HG03575 (cell line): ENCODE measurements at regions not wholly inside any gene's neighbourhood (a gene's known extent, or its start where the extent isn't known, plus 50 kb on each side); places are given as distances from the start of the nearest gene placed in this dataset.

Source experiments
- ATAC-seq: cut with Tn5 transposase; IDR thresholded peaks from one replicate; pipeline ENCODE4 v1.9.1; 2021; ENCODE audit not compliant: unreplicated experiment, insufficient number of reproducible peaks, low FRiP score; ENCODE audit errors: extremely low read depth

DNA sequence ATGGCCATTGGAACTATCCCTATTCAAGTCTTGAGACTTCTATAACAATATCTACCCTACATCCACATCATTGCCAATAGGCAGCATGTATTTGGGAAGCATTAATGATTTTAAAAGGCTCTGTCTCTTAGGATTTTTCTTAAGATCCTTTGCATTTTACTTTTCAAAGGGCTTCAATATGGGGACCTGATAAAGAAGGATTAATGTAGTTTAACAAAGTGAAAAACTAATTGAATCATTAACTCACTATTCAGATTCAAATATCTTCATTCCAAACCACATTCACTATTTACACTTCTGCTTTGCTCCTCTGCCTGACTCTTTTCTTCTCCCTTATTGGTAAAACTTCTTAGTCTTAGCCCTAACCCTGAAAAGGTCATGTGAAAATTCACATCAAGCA lies 333.0 kb downstream of the EPHA7 start:
- no peak for ATAC-seq

DNA sequence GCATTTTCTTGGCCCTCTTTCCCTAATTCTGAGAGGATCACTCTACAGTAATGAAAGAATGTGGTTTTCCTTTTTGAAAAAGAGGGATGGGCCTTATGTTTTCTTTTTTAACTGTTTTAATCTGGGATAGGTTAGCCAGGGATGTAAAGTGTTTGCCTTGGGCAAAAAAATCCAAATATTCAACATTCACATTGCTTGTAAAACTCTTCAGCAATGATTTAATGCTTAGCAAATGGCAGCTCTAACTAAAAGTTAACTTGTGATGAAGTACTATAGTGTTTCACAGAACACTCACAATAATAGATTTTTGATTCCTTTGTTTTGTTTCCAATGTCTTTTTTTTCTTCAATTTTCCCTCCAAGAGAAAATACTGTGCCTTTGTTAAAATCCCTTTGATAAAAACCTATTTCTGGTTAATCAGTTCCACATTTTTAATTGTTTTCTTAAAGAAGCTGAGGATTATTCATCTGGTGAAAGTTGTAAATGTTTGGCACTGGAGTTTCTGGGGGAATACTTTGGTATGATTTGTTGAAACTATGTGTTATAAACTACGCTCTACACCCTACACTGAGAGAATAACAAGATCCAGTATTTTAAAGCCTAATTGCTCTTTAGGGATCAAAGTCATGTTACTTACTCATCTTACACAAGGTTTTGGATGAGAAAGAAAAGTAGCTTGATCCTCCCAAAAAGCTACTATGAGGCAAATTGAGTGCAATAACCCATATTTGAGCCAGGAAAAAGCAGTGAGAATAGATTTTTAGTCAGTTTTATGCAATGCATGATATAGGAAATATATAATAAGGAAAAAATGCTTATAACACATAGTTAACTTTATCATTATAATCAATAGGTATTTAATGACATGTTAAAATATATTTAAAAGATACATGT lies 335.8 kb downstream of the EPHA7 start:
- no peak for ATAC-seq

DNA sequence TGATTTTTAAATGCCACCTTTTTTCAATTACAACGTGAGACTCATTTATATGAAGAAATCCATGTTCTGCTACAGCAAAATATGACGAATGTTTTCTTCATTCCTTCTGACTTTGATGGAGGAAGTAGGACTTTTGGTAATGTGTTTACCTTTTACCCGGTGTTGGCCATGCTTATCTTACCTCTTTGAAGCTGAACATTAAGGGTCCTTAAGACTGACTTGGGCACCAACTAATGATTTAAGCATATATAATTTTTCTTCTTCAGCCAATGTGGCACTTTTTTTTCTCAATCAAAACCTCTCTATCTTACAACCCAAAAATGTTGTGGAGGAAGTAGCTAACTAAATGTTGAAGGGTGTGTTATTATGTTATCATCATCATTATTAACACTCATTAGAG lies 337.5 kb downstream of the EPHA7 start:
- ATAC-seq: no peak

DNA sequence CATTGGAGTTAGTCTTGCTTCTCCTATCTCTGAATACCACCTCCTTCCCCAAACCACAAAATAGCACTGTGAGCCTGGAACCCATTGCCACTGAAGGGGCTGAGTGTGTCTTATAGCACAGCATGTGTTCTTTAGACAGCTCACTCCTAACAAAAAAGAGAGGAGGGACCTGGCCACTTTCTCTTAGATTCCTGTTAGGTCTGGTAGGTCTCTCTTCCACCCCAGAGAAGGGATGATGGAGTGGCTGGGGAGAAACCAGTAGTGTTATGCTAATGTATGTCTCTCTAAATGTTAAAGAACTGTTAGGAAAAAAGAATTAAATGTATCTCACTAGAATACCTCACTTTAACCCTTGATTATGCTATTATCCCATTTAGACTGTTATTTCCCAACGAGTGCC lies 340.3 kb downstream of the EPHA7 start:
- no peak for ATAC-seq

DNA sequence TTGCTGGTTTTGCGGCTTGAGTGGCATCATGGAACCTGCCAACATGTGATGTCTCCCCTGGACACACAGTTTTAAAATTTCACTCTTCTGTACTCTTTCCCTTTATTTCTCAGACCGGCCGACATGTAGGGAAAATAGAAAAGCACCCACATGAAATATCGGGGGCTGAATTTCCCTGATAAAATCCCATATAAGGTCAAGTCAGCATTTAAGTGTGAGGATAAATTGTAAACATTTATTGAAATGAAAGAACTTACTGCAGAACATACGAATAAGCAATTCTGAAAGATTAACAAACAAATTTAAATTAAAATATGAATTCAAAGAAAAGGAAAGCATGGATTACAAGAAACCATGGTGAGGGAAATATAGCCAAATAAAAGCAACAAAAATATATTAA lies 345.5 kb downstream of the EPHA7 start:
- ATAC-seq: no peak

DNA sequence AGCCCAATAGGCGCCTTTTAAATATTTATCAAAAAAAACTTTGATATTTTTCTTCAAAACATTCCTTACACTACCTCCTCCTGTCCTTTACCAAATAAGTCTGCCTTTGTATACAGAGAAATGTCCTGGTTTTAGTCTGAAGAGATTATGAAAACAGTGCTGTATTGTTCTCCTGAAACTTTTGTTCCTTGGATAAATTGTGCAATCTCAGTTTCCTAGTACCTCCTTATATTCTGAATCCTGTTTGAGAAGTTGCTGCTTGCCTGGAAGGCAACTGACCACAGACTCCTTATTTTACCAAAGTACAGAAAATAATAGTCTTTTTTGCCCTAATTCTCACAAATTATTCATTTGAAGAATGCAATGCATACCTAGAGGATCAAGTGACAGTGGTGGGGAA lies 349.5 kb downstream of the EPHA7 start:
- no peak for ATAC-seq

DNA sequence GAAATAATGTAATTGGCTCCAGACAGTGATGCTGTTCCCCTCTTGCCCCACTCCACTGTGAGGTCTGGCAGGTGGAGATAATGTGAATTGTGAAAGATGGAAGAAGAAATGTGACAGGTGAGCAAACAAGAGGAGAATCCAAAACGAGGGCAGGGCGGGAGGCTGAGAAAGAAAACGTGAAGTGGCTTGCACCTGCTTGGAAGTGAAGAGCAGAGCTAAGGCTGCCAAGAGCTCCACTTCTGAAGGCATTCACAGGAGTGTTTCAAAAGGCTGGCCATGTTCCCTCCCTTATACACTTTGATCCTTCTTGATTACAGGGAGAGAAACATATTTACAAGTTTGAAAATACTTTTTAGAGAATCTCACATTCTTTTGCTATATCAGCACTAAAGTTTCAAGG lies 359.4 kb downstream of the EPHA7 start:
- no peak for ATAC-seq

DNA sequence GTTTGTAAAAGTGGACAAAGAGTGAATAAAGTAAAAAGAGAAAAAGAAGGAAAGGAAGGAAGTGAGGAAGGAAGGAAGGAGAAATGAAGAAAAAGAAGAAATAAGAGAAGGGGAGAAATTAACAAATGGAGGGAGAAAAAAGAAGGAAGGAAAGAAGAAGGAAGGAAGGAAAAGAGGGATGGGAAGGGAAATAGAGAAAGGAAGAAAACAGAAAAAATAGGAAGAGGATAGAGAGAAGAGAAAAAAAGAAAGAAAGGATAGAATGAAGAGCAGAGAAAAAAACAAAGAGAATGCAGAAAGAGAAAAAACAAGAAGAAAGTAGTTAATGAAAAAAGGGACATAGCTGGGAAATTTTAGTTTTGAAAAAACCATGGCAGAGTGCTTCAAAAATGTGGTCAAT lies 361.8 kb downstream of the EPHA7 start:
- no peak for ATAC-seq

DNA sequence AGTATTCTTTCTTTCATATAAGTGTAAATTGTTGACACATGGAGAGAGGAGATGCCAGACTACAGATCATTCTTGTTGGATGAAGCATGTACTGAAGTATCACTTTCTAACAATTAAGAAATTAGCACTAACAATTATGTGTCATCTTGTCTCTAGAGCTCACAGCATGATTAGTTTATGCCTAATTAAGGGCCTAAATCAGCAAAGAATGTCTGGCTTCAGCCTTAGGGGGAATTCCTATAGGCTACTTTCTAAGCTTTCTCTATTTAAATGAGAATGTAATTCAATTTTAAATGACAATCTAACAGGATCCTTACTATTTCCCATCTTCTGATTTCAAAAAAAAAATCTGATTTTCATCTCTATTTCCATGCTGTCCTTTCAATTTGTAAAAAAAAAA lies 371.0 kb downstream of the EPHA7 start:
- ATAC-seq: no peak

DNA sequence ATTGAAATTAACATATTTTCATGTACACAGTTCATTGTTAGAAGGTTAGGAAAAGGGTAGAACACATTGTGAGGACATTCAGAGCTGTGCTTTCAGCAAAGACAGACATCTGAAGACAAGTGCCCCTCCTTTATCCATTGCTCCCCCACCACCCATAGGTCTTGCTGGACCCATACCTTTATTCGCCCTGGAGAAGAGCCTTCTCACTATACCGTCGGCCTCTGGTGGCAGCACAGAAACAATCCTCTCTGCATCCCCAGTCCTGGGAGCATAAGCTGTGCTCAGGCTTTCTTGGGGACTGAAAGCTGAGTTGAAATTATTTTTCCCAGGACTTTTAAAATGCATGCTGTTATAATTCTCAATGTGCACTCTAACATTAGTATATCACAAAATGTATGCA lies 372.3 kb downstream of the EPHA7 start:
- ATAC-seq: no peak

DNA sequence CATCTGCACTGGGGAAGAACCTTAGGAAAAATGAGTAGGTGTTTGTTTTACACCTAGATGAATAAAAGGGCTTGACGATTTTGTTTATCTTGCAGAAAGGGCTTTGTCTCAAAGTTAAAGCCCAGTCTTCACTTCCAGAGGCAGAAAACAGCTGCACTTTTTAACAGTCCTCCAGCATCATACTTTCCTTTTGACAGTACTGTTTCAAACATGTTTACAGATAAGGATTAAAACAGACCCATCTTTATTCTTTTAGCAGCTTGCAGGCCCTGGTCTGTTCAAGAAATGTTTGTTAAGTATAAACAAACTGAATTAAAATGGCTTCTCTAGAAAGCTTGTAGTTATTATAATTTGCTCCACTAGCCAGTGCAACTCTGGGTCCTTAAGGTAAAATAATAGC lies 374.2 kb downstream of the EPHA7 start:
- no peak for ATAC-seq

DNA sequence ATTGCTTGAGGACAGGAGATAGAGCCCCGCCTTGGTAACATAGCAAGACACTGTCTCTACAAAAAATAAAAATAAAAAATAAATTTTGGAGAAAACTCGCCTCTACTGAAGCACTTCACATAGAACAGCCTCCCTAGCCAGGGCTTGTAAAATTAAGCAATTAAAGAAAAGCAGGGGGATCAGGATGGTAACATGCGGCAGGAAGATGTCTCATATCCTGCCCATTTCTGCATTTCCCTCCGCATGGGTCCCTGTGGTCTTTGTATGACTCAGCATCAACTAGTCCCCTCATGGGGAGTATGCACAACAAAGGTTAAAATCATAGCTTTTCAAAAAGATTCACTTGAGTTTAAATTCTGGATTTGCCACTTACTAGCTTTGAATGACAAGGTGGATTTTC lies 379.0 kb downstream of the EPHA7 start:
- no peak for ATAC-seq

DNA sequence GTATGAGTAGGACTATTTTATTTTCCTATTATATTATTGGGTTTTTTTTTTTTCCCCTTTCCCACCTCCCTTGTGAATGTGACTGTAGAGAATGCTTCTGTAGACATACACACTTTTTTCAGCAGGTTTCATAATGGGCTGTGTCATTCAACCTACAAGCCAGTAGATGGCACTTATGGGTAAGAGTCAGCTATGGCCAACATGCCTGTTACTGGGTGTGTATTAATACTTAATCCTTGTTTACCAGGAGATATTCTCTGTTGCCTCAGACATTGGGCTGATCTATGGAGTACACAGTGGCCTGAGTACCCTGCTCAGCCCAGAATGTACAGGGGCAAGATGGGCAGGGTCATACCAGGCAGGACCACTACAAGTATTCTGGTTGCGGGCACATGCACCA lies 382.5 kb downstream of the EPHA7 start:
- ATAC-seq: no peak

DNA sequence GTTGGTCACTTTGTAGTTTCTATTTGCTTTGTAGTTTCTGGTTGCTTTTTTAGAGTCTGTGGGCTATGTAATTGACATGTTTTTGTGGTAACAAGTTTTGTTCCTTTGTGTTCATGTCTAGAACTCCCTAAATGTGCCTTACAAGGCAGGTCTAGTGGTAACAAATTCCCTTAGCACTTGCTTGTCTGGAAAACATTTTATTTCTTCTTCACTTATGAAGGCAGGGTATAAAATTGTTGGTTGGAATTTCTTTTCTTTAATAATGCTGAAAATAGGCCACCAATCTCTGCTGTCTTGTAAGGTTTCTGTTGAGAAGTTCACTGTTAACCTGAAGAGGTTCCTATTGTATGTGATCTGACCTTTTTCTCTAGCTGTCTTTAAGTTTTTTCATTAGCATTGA lies 383.6 kb downstream of the EPHA7 start:
- no peak for ATAC-seq

DNA sequence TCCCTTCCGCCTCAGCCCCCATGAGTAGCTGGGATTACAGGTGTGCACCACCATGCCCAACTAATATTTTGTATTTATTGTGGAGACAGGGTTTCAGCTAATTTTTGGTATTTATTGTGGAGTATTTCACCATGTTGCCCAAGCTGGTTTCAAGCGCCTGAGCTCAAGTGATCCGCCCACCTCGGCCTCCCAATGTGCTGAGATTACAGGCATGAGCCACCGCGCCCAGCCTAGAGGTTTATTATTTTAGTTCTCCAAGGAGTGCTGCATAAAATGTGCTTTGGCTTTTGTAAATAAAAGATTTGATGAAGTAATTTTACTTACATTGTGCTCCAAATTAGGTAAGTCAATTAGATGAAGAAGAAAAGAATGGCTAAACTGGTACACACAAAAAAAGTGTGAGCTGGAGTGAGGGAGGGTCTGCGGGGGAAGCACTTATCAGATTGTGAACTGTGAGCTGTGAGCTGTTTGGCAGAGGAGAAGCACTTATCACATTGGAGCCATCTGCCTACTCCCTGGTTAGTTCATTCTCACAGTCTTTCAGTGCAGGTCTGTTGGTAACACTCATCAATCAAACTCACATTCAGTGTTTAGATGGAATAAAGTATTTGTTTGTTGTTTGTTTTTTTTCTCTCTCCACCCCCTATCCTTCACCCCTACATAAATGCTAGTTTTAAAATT lies 398.0 kb downstream of the EPHA7 start:
- no peak for ATAC-seq

DNA sequence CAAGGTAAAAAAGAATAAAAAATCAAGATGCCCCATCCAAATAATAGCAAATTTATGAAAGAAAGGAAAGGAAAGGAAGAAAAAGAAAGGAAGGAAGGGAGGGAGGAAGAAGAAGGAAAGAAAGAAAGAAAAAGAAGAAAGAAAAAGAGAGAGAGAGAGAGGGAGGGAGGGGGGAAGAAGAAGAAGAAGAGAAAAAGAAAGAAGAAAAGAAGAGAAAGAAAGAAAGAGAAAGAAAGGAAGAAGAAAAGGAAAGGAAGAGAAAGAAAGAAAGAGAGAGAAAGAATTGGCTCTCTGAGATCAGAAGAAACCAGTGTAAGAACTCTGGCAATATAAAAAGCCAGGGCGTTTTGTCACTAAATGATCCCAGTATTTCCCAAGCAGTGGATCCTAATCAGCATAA lies 401.7 kb downstream of the EPHA7 start:
- no peak for ATAC-seq

DNA sequence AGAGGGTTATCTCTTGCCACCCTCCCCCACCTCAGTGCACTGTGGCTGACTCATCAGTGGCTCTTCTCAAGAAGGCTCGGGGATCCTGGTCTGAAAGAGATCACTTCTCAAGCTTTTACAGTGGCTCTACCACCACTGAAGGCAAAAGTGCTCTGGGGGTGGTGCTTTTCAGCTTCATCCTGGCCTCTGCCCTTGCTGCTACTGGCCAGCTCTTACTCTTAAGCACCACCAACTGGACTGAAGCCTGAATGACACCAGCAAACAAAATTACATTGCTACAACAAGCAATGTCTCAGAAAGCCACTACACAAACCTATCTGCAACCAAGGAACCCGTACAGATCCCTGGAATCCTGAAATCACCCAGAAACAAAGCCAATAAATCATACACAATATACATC lies 402.1 kb downstream of the EPHA7 start:
- ATAC-seq: no peak

DNA sequence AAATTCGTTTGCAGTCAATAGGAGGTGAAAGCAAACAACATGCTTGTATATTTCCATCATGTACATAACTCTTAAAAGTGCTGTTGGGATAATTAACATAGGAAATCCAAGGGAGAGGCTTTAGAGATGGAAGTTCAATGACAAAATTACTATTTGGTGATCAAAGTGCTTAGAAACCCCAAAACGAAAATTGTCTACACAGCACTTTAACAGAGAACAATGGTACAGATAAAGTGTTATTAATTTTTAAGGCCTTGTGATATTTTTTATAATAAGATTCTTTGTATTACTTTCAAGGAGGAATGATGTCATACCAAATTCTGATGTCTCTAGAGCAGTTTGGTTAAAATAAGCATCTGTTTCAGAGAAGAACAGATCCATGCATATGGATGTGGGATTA lies 406.3 kb downstream of the EPHA7 start:
- no peak for ATAC-seq

DNA sequence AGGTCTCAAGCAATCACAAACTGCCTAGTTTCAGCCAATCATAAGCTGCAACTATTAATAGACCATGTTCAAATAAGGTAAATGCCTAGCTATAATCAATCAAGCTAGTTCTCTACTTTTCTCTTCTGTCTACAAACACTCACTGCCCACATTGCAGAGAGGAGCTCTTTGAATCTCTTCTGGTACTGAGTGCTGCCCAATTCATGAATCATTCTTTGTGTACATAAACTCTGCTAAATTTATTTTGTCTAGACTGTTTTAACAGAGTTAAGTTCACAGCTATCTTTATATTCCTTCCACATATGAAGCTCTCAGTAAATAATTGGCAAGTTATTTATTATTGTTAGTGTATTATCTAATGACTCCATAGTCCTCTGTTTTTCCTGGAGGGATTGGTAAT lies 411.0 kb downstream of the EPHA7 start:
- ATAC-seq: no peak

DNA sequence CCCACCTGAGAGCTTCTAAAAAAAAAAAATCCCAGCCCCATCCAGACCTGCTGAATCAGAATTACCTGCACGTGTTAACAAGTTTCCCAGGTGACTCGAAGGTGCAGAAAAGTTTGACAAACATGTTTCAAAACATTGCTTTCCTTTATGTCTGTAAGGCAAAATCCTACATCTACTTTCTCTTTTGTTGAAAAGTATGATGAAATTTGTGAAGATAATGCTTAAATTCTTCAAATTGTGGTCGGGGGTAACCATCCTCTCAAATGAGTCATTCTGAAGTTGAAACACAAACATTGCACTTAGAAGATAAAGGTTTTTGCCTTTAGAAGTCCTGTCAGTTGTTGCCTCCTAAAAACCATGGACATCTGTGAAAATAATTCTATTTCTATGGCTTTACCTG lies 429.7 kb downstream of the EPHA7 start:
- ATAC-seq: no peak

DNA sequence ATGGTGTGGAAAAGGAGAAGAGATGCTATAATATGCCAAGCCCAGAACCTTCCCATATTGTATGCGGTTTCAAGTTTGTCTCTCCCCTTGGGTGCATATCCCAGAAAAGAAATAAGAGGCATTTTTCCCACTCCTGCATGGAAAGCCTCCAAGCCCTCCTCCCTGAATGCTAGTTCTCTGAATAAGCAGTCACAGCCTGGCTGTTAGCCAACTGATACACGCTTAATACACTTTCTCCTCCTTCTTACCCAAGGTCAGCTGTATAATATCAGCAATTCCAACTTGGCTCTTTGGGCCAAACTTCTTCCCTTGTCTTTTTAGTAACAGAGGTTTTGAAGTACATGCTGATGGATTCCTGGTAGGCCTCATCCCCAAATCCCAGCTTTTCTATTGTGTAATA lies 440.1 kb downstream of the EPHA7 start:
- ATAC-seq: no peak
